ENCODE measurements at regions not wholly inside any gene's neighbourhood (a gene's known extent, or its start where the extent isn't known, plus 50 kb on each side); places are given as distances from the start of the nearest gene placed in this dataset.

DNA sequence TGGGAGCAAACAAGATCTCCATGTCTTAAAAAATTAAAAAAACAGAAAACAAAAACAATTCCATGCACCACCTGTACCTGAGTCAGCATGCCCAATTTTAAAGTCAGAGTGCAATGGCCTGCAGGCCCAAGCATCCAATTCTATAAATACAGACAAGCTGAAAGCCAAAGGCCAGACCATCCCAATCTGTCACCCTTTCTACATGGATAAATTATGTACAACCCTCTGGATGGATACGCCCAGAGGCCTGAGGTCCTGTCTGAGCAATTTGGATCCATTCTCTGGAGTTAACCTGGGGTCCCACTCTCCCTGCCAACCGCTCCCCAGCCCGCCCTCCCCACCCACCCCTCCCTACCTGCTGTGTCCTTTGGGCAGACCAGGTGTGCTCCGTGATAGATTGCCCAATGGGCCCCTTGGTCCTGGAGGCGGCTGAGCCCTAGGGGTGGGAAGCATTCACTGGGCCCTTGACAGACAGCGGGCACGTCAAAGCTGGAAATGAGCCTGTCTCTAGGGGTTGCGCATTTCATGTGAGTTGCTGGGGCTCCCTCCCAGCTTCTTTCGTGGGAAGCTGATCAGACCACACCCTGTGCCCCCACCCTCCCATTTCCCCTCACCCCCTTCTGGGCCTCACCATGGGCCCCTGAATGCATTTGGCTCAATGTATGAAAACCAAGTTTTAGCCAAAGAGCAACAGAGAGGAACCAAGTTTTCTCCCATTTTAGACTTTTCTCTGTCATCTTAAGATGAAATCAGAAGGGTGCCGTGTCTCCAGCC lies 171.3 kb downstream of the BCL11B start:
- DNase-seq, result no peak

DNA sequence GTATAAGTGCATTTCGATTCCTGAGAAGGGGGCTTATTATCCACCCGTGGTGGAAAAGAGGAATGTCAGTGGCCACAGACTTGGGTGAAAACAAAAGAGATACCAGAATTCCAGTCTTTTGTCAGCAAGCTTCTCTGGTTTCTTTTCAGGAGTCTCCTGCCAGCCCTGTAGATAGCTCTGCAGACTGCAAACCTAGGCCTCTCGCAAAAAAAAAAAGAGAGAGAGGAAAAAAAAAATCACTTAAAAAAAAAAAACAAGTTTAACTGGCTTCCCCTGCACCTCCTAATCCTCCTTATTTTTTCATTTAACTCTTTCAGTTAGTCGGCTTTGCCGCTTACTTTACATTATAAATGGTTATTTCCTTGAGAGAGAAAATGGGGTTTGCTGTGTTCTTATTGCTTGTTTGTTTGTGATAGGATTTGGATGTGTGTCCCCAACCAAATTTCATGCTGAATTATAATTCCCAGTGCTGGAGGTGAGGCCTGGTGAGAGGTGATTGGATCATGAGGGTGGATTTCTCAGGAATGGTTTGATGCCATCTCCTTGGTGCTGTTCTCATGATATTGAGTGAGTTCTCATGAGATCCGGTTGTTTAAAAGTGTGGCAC lies 170.0 kb downstream of the BCL11B start:
- DNase-seq, result no peak

DNA sequence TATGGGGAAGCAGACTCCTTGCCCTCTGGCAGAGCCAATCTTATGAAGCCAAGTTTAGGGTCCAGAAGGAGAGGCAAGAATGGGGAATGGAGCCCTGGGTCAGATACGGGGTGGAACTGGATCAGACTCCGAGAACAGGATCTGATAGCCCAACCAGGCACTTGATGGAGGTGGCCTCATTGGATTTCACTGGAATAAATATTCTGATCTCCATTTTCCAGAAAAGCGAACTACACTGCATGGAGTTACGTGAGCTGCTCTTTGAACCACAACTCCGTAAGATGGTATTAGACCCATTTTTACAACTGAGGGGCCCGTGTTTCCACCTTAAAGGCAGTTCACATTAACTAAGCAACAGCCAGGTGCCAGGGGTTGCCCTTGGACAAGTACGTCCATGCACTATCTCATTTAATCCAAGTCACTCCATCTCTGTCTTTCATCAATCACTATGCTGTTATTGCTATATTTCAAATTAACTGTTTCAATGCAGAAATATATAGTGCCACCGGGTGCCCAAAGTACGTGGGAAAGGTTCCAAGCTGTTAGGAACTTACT lies 155.2 kb downstream of the BCL11B start:
- no peak for DNase-seq

DNA sequence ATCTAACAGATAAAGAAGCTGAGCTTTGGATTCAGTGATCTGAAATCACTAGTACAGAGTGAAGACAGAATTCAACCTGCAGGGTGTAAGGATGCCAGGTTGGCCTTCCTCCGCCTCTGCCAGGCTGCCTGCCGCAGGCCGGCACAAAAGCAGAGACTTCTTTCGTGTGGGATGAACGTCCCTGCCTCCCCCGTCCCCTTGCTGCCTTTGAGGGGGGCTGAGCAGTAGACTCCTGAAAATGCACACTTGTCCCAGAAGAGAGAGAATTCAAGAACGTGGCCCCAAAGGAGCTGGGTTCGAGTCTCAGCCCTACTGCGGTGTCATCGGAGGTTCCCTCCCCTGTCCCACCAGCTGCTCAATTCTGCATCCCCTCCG lies 154.3 kb downstream of the BCL11B start:
- DNase-seq, result no peak

DNA sequence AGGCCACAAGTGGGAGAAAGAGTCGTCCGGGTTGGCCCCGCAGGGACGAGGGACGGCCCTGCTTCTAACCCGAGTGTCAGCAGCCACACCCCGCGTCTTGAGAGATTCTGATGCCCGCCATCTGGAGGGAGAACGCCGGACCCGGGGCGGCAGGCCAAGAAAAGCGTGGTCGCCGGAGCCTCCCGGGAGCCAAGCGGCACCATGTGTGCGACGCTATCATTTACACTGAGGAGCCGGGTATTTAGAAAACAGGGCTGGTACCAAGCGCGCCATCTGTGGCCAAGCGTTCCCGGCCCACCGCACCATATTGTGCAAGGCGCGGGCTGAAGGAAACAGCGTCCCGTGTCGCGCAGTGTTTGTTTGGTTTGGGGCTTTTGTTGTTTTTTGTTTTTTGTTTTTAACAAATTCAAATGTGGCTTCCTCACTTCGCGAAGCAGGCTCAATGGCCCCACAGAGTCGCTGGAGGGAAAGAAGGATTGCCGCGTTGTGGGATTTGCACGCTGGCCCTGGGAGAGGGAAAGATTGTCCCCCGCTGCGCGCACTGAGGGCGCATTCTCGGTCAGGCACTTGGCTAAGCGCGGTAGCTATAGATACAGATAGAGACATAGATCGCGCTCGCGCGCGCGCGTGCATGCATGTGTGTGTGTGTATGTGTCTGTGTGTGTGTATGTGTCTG lies 153.8 kb downstream of the BCL11B start:
- no peak for DNase-seq

DNA sequence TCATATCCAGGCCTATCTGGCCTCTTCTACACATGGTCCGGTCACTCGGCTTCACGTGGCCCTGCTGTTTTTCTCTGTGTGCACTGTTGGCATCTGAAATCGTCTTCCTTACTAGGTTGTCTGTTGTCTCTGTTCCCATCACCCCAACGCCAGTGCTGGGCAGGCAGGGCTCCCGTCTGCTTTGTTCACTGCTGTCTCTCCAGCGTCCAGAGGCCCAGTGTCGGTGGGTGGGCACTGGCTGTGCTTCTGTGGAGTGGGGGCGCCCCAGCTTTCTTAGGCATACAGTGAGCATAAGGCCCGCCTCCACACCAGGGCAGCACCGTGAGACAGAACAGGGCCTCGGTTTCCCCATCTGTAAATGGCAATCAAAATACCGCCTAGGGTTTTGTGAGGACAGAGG lies 153.1 kb downstream of the BCL11B start:
- DNase-seq, result no peak
